CD4-positive, alpha-beta T cell treated with Interleukin-6 for 4 hours (primary cell): ENCODE measurements at regions not wholly inside any gene's neighbourhood (a gene's known extent, or its start where the extent isn't known, plus 50 kb on each side); places are given as distances from the start of the nearest gene placed in this dataset.
"Not testable (repeated sequence)": the region's sequence is repeated elsewhere in the genome, so short reads cannot be mapped to it uniquely, and the experiment has no call there.

Experiments used
- DNase-seq: peaks from one replicate; pipeline ENCODE4 v3.0.0-alpha.2; 2020; ENCODE audit warnings: mixed read lengths

GRCh38 chr17:83159204-83160049 lies 80.0 kb downstream of the METRNL start:
- no peak for DNase-seq

GRCh38 chr17:83160443-83161297 lies 81.3 kb downstream of the METRNL start:
- no peak for DNase-seq

DNA sequence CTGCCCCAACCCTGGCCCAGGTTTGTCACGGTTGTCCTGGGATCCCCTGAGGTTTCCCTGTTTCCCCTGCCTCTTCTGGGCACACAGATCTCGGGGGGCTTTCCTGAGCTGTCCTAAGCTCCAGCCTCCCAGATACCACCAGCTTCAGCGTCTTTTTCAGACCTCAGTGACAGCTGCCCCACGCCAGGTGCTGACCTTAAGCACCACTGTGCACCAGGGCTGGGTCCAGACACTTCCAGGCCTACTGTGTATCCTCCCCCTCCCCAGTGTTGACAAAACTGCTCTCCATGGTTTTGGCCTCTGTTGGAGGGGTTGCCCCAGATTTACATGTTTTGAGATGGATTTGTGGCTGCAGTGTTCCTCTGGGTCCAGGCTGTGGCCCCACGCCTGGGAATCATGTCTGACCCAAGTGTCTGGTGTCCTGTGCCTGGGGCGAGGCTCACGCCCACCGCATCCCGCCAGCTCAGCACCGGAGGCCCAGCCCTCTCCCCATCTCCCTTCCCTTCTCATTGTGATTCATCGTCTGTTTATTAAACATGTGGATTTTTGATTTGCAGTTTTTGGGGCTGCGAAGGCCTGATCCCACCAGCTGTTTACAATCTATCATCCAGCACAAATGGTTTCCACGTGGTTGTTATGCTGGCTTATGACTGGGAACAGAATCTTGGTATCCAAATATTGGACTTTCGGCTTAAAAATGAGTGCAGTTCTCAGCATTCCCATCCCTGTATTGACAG lies 82.1 kb downstream of the METRNL start:
- DNase-seq: no peak

- DNase-seq: no peak
These were observed 82.8 kb downstream of the METRNL start for GRCh38 chr17:83162035-83162745.

GRCh38 chr17:83164490-83164889 lies 85.1 kb downstream of the METRNL start:
- no peak for DNase-seq

GRCh38 chr17:83170571-83171260 lies 91.3 kb downstream of the METRNL start:
- no peak for DNase-seq

DNA sequence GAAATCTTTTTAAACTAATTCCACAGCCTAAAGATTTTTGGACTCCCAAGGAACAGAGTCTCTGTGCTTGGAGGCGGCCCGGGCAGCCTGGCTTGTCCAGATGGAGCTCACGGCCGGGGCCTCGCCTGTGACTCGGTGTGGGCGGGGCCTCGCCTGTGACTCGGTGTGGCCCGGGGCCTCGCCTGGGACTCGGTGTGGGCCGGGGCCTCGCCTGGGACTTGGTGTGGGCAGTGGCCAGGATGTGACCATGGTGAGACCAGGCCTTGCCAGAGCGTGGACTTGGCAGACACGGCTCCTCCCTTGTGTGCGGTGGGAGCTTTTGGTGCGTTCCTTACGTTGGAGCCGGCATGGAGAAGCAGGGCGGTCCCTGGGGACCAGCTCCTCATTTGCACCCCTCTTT lies 92.3 kb downstream of the METRNL start:
- no peak for DNase-seq

GRCh38 chr17:83172099-83172498 lies 92.7 kb downstream of the METRNL start:
- DNase-seq: not testable (repeated sequence)

DNA sequence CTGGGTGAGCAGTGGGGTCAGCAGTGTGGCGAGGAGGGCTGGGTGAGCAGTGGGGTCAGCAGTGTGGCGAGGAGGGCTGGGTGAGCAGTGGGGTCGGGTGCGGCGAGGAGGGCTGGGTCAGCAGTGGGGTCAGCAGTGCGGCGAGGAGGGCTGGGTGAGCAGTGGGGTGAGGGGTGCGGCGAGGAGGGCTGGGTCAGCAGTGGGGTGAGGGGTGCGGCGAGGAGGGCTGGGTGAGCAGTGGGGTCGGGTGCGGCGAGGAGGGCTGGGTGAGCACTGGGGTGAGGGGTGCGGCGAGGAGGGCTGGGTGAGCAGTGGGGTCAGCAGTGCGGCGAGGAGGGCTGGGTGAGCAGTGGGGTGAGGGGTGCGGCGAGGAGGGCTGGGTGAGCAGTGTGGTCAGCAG lies 93.2 kb downstream of the METRNL start:
- DNase-seq: not testable (repeated sequence)

DNA sequence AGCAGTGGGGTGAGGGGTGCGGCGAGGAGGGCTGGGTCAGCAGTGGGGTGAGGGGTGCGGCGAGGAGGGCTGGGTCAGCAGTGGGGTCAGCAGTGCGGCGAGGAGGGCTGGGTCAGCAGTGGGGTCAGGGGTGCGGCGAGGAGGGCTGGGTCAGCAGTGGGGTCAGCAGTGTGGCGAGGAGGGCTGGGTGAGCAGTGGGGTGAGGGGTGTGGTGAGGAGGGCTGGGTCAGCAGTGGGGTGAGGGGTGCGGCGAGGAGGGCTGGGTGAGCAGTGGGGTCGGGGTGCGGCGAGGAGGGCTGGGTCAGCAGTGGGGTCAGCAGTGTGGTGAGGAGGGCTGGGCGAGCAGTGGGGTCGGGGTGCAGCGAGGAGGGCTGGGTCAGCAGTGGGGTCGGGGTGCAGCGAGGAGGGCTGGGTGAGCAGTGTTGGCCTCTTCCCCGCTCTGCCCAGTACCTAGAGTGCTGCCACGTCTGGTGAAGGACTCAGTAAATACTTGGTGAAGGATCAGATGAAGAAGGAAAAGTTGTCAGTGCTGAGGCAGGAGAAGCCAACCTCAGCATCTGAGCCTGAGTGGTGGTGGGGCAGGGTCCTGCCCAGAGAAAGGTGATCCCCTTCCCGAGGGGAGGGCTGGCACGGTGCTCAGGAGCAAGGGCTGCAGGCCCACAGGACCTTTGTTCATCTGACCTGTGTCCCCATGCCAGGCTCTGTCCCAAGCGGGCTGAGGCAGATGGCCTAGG lies 93.9 kb downstream of the METRNL start:
- DNase-seq: not testable (repeated sequence)

GRCh38 chr17:83173914-83174361 lies 94.5 kb downstream of the METRNL start:
- DNase-seq: no peak

DNA sequence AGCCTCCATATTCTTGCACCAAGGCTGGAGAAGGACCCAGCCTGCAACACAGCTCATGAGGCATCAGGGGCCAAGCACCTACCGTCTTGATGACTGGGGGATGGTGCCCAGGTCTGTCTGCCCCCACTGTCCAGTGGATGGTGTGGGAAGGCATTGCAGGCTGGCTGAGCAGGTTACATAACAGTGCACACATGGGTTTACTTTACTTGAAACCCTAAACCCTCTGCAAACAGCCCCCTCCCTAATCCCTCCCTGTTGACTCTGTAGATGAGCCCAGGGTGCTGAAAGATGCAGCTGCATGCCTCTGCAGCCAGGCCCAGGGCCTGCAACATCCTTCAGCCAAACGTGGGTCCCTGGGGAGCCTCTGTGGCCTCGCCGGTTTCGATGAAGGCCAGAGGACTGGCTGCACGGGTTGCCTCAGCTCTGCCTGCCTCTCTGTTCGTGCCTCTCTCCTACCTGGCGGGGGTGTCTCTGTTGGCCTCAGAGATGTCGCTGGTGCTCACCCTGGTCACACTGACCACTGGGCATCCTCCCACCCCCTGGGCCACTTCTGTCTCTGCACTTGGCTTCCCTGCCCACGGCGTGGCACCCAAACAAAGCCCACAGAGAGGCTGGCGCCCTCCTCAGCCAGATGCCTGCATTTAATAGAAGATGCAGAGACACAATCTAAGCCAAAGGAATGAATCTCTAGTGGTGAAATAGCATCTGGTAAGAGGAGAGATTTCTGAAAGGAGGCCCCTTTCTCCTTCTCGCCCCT lies 95.1 kb downstream of the METRNL start:
- no peak for DNase-seq

DNA sequence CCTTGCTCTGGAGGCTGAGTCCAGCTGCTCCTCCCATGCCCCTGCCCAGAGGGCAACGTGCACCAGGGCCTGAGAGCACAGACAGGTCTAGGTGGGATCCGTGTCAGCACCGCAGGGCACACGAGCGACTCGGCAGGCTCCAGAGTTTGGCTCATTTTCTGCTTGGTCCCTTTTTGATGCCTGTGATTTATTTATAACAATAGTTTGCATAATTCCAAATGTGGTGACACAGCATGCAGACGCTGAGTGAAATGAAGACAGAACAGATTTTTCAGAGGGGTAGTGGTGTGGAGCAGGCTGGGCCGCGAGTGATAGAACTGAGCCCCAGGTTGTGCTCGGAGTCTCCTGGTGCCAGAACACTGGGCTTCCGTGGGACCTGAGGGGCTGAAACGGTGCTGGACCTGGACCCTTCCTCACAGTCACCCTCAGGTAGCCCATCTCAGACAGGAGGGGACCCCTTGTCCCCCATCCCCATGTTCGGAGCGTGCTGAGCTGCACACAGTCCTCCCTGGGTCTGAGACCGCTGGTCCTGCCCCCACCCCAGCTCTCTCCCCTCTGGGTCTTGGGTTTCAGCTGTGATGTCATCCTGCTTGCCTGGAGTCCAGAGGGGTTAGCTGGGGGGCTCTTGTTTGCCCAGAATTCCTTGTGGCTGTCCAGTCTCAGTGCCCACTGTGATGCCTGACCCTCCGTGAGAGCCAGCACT lies 95.9 kb downstream of the METRNL start:
- DNase-seq: no peak

DNA sequence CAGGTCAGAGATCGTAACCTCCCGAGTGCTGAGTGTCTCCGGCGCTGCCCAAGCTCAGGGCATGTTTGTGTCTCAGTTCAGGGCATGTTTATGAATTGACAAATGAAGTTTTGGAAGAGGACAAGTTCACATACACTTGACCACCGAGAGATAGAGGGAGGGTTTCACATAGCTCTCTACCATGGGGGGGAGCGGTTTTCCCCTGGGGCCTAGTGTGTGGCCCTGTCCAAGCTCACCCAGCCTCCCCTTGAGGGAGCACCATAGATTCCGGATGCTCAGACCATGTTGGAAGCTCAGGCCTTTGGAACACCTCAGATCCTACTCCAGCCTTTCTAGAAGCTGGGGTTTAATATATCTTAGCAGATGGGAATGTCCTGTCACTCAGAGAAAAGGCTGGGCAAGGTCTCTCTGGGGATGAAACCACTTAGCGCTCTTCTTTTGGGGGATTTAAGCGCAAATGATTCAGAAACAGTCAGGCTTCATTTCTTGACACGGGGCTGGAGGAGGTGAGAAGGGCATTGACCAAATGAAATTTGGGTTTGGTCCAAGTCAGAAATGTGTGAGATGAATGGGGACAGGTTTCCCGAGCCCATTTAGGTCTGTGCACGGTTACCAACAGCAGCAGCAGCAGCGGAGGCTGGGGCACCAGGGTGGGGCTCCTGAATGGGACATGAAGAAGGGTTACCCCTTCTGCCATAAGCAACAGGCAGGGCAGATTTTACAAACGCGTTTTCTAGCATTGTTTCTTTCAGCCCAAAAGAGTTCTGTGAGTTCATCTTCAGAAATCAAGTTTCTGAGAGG lies 96.6 kb downstream of the METRNL start:
- DNase-seq: no peak

DNA sequence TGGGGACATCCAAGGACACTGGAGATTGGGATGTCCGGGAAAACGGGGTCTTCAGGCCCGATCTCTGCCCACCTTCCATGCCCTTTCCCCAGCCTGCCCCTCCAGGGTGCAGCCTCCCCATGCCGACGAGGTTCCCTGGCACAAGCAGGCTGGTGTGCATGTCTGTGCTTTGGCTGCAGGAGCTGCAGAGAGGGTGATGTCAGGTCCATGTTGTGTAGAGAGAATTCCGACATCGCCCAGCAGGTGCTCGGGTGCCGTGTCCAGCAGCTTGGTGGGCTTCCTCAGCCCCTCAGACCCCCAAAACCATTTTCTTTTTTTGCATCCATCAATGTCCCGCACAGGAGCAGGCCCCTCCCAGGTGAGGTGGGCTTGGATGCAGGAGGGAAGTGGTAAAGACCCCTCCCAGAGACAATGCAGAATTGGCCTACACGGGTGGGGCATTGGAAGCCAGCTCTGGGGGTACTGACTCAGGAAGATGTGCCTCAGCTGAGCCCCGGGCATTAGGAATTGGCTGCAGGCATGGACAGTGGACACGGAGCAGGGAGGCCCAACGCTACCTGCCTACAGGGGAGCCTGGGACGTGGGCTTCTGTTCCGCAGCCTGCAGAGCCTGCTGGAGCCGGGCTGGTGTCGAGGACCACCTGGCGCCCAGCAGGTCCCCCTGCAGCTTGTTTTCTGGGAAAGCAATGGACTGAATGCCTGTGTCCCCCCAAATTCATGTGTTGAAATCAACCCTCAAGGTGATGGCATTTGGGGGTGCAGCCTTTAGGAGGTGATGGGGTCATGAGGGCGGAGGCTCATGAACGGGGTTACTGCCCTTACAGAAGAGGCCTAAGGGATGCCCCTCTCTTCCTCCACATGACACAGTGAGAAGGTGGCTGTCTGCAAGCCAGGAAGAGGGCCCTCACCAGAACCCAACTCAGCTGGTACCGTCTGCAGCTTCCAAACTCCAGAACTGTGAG lies 97.5 kb downstream of the METRNL start:
- DNase-seq: no peak

- no peak for DNase-seq
These were observed 98.5 kb downstream of the METRNL start for GRCh38 chr17:83177611-83178532.
